ENCODE measurements at regions not wholly inside any gene's neighbourhood (a gene's known extent, or its start where the extent isn't known, plus 50 kb on each side); places are given as distances from the start of the nearest gene placed in this dataset.

- no peak overlapping the region for H3K18ac ChIP-seq (ENCODE audit: insufficient read length, low read depth, low read length)
Measured at GRCh38 chr2:223501641-223502040, 100.5 kb downstream of the SCG2 start.

More at GRCh38 chr2:223501641-223502040, 100.5 kb downstream of the SCG2 start:
- Histone ChIP-seq H3K9ac (ENCODE audit: extremely low read depth, insufficient read length, low read length) (no peak overlapping the region), H2BK20ac (ENCODE audit: low read depth, low read length, poor library complexity, severe bottlenecking) (no peak overlapping the region), H3K56ac (ENCODE audit: insufficient read length, low read depth, low read length) (no peak overlapping the region), H2BK5ac (ENCODE audit: insufficient read length, low read length) (no peak overlapping the region), H3K27me3 (ENCODE audit: insufficient read depth, low read length) (no peaks in the 10 kb centered on the region), H2BK120ac (ENCODE audit: low read depth, low read length, poor library complexity, severe bottlenecking) (no peak overlapping the region), H3K9me3 (ENCODE audit: control insufficient read depth, low read depth, low read length) (no peaks in the 10 kb centered on the region), H3T11ph (ENCODE audit: low read length) (no peak overlapping the region), H4K91ac (ENCODE audit: insufficient read length, low read depth, low read length) (no peak overlapping the region), H4K20me1 (ENCODE audit: control insufficient read depth, insufficient read depth, insufficient read length) (no peaks in the 10 kb centered on the region), H2BK15ac (ENCODE audit: low read depth, low read length) (no peak overlapping the region), H3K79me2 (ENCODE audit: insufficient read depth, low read length) (no peaks in the 10 kb centered on the region), H3K4me2 (ENCODE audit: insufficient read depth, insufficient read length, low read length) (no peak overlapping the region), H4K8ac (replicated peaks; ENCODE audit: insufficient read length, low read depth, low read length) (no peak overlapping the region), H3K4ac (ENCODE audit: low read depth, low read length) (no peak overlapping the region), H3K23me2 (ENCODE audit: insufficient read length, low read depth, low read length, poor library complexity, severe bottlenecking) (no peaks in the 10 kb centered on the region), H2AFZ (ENCODE audit: low read length) (no peak overlapping the region), H3K14ac (ENCODE audit: insufficient read depth, low read length) (no peak overlapping the region), H3K27ac (ENCODE audit: insufficient read length, low read depth, low read length) (no peak overlapping the region), H3K79me1 (ENCODE audit: insufficient read depth, low read depth, low read length, poor library complexity, severe bottlenecking) (no peaks in the 10 kb centered on the region), H2AK5ac (ENCODE audit: insufficient read length, low read length) (no peak overlapping the region), H2BK12ac (ENCODE audit: insufficient read length, low read depth, low read length) (no peak overlapping the region), H3K4me1 (ENCODE audit: insufficient read depth, low read length) (no peaks in the 10 kb centered on the region), H4K5ac (ENCODE audit: insufficient read length, low read depth, low read length) (no peak overlapping the region), H3K23ac (ENCODE audit: insufficient read length, low read depth, low read length) (no peak overlapping the region)
- DNase-seq: no peak
- no peak overlapping the region for H3K4me3 Mint-ChIP-seq
- H3K27ac Mint-ChIP-seq: no peak overlapping the region
- WGBS (ENCODE audit: extremely low coverage, insufficient read length, low lambda C conversion rate): no CpG with 5 or more reads among the region's 2 CpGs
- no peaks in the 10 kb centered on the region for H3K36me3 Mint-ChIP-seq (ENCODE audit: insufficient read depth in 1 of 3, low read depth in 3 of 3)
- no peak for TF ChIP-seq CTCF (conservative IDR thresholded peaks at IDR 0.05)
- H3K4me1 Mint-ChIP-seq: no peaks in the 10 kb centered on the region
- H3K9me3 Mint-ChIP-seq: no peaks in the 10 kb centered on the region; a peak in 1 of 5 replicates
- peaks cover 22% of the 10 kb centered on the region for H3K27me3 Mint-ChIP-seq (ENCODE audit: low read depth)

Measured in H9 (cell line).